ENCODE measurements at regions not wholly inside any gene's neighbourhood (a gene's known extent, or its start where the extent isn't known, plus 50 kb on each side); places are given as distances from the start of the nearest gene placed in this dataset.

DNA sequence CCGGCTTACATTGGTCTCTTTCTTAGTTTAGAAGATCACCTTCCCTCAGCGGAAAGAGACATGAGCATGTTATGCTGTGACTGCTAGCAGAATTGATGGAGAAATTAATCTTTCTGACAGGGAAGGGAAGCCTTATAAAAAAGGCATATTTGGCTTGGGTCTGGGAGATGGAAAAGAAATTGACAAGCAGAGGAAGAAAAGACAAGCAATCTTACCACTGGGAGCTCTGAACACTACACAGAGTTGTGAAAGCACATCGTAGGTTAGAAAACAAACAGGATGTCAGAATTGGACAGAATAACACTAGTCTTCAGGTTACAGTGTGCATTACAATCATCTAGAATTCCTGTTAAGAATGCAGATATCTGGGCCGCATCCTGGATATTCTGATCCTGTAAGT lies 1493.8 kb upstream of the IGFBP7 start:
- TF ChIP-seq POLR2AphosphoS5 (IDR thresholded peaks at IDR 0.05; ENCODE audit: low read depth, low read length): no peak
- TF ChIP-seq, protein P1, sequence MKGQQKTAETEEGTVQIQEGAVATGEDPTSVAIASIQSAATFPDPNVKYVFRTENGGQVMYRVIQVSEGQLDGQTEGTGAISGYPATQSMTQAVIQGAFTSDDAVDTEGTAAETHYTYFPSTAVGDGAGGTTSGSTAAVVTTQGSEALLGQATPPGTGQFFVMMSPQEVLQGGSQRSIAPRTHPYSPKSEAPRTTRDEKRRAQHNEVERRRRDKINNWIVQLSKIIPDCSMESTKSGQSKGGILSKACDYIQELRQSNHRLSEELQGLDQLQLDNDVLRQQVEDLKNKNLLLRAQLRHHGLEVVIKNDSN (IDR thresholded peaks at IDR 0.05; ENCODE audit: borderline replicate concordance, low read depth): no peak
- TF ChIP-seq, protein P2, sequence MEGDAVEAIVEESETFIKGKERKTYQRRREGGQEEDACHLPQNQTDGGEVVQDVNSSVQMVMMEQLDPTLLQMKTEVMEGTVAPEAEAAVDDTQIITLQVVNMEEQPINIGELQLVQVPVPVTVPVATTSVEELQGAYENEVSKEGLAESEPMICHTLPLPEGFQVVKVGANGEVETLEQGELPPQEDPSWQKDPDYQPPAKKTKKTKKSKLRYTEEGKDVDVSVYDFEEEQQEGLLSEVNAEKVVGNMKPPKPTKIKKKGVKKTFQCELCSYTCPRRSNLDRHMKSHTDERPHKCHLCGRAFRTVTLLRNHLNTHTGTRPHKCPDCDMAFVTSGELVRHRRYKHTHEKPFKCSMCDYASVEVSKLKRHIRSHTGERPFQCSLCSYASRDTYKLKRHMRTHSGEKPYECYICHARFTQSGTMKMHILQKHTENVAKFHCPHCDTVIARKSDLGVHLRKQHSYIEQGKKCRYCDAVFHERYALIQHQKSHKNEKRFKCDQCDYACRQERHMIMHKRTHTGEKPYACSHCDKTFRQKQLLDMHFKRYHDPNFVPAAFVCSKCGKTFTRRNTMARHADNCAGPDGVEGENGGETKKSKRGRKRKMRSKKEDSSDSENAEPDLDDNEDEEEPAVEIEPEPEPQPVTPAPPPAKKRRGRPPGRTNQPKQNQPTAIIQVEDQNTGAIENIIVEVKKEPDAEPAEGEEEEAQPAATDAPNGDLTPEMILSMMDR (IDR thresholded peaks at IDR 0.05): no peak
- no peak for TF ChIP-seq MEF2A (IDR thresholded peaks at IDR 0.05; ENCODE audit: borderline replicate concordance, low read depth)
- TF ChIP-seq, protein P3, sequence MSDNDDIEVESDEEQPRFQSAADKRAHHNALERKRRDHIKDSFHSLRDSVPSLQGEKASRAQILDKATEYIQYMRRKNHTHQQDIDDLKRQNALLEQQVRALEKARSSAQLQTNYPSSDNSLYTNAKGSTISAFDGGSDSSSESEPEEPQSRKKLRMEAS (IDR thresholded peaks at IDR 0.05; ENCODE audit: low read depth): no peak
- TF ChIP-seq RCOR1 (IDR thresholded peaks at IDR 0.05; ENCODE audit: low read length): no peak
- TF ChIP-seq TAF1 (IDR thresholded peaks at IDR 0.05; ENCODE audit: borderline replicate concordance, low read depth, low read length): no peak

Measured in SK-N-SH (cell line).